ENCODE measurements at regions not wholly inside any gene's neighbourhood (a gene's known extent, or its start where the extent isn't known, plus 50 kb on each side); places are given as distances from the start of the nearest gene placed in this dataset.

- H3K4me3 ChIP-seq (ENCODE audit: low read length) = no peak overlapping the region
- no peak for DNase-seq (ENCODE audit: low read depth)
- TF ChIP-seq CTCF (conservative IDR thresholded peaks at IDR 0.05; ENCODE audit: low read length) = no peak
Observed at GRCh38 chr21:15119486-15119885, 54.7 kb upstream of the NRIP1 start.

- H3K4me3 ChIP-seq (ENCODE audit: low read length) = no peak overlapping the region
- no peak for DNase-seq (ENCODE audit: low read depth)
- no peak for TF ChIP-seq CTCF (conservative IDR thresholded peaks at IDR 0.05; ENCODE audit: low read length)
Observed at GRCh38 chr21:15121097-15121654, 56.4 kb upstream of the NRIP1 start.

- no peak overlapping the region for H3K4me3 ChIP-seq (ENCODE audit: low read length)
- DNase-seq (ENCODE audit: low read depth) = no peak
- TF ChIP-seq CTCF (conservative IDR thresholded peaks at IDR 0.05; ENCODE audit: low read length) = no peak
Observed at GRCh38 chr21:15121655-15122120, 56.9 kb upstream of the NRIP1 start.

GRCh38 chr21:15122241-15122640 is 57.4 kb upstream of the NRIP1 start:
- TF ChIP-seq CTCF (conservative IDR thresholded peaks at IDR 0.05; ENCODE audit: low read length) = no peak
- DNase-seq (ENCODE audit: low read depth) = no peak
- no peak overlapping the region for H3K4me3 ChIP-seq (ENCODE audit: low read length)

GRCh38 chr21:15124731-15125130 is 59.9 kb upstream of the NRIP1 start:
- no peak overlapping the region for H3K4me3 ChIP-seq (ENCODE audit: low read length)
- TF ChIP-seq CTCF (conservative IDR thresholded peaks at IDR 0.05; ENCODE audit: low read length) = no peak
- no peak for DNase-seq (ENCODE audit: low read depth)

- no peak for DNase-seq (ENCODE audit: low read depth)
- H3K4me3 ChIP-seq (ENCODE audit: low read length) = no peak overlapping the region
- no peak for TF ChIP-seq CTCF (conservative IDR thresholded peaks at IDR 0.05; ENCODE audit: low read length)
Observed at GRCh38 chr21:15126948-15127347, 62.1 kb upstream of the NRIP1 start.

GRCh38 chr21:15127437-15127836 is 62.6 kb upstream of the NRIP1 start:
- no peak overlapping the region for H3K4me3 ChIP-seq (ENCODE audit: low read length)
- no peak for DNase-seq (ENCODE audit: low read depth)
- TF ChIP-seq CTCF (conservative IDR thresholded peaks at IDR 0.05; ENCODE audit: low read length) = no peak
